GM10248 (cell line): ENCODE measurements at regions not wholly inside any gene's neighbourhood (a gene's known extent, or its start where the extent isn't known, plus 50 kb on each side); places are given as distances from the start of the nearest gene placed in this dataset.
"Not testable (repeated sequence)": the region's sequence is repeated elsewhere in the genome, so short reads cannot be mapped to it uniquely, and the experiment has no call there.

Experiments
- CTCF ChIA-PET: fragments of 300-600 bp; sonication (Branson Sonifier 250); formaldehyde crosslinking; extraction: SDS; loops from one replicate; lab custom pipeline; 2021; ENCODE audit warnings: antibody characterized with exemption; lab: Yijun Ruan, JAX
- POLR2A ChIA-PET: fragments of 350-650 bp; sonication (Branson Sonifier 250); formaldehyde crosslinking; extraction: SDS; loops from one replicate; lab custom pipeline; 2020; ENCODE audit warnings: antibody characterized with exemption; lab: Yijun Ruan, JAX
- DNase-seq: peaks from one replicate; pipeline ENCODE4 v3.0.0; 2012; ENCODE audit errors: extremely low spot score
- TF ChIP-seq, protein P1 (sequence below): IDR thresholded peaks from 2 replicates; pipeline ENCODE4 v1.5.1; 2012; ENCODE audit warnings: mild to moderate bottlenecking, low read depth; ENCODE audit errors: extremely low read depth, missing control alignments, control extremely low read depth

- POLR2A ChIA-PET = no interaction called here
- DNase-seq = no peak
- CTCF ChIA-PET = no interaction called here
- TF ChIP-seq, protein P1, sequence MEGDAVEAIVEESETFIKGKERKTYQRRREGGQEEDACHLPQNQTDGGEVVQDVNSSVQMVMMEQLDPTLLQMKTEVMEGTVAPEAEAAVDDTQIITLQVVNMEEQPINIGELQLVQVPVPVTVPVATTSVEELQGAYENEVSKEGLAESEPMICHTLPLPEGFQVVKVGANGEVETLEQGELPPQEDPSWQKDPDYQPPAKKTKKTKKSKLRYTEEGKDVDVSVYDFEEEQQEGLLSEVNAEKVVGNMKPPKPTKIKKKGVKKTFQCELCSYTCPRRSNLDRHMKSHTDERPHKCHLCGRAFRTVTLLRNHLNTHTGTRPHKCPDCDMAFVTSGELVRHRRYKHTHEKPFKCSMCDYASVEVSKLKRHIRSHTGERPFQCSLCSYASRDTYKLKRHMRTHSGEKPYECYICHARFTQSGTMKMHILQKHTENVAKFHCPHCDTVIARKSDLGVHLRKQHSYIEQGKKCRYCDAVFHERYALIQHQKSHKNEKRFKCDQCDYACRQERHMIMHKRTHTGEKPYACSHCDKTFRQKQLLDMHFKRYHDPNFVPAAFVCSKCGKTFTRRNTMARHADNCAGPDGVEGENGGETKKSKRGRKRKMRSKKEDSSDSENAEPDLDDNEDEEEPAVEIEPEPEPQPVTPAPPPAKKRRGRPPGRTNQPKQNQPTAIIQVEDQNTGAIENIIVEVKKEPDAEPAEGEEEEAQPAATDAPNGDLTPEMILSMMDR = no peak
Measured at GRCh38 chr14:44403193-44403592, 103.9 kb downstream of the FSCB start.

DNA sequence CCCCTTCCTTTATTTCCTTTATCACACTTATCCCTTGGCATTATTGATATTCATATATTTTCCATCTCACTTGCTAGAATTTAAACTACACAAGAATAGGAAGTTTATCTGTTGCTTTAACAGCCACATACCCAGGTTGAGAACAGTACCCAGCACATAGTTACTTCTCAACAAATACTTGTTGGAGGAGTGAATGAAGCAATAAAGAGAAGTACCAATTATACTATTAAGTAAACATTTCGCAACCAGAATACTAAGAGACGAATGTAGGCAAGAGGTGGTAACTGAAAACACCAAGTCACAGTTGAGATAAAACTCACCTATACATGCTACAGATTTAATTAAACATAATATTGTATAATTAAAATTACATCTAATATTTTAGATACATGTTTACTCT lies 110.9 kb downstream of the FSCB start:
- TF ChIP-seq, protein P1 = no peak
- no peak for DNase-seq
- POLR2A ChIA-PET = no interaction called here
- CTCF ChIA-PET = no interaction called here

DNA sequence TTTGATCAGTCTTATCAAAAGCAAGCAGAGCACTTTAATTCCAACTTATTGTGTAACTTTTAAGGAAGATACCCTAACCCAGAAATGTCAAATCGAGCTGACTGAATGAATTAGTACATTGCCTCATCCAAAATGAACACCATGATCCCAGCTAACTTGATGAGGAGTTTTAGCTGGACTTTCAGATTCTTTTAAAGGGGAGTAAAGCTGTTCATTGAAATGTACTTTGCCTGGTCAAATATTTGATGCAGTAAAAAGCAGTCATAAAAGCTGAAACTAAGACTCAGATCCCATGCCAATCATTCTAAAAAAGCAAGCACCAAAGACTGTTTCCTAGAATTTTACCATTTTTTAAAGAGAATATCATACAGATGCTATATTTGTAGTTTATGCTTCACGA lies 114.1 kb downstream of the FSCB start:
- TF ChIP-seq, protein P1 = no peak
- no peak for DNase-seq
- POLR2A ChIA-PET = no interaction called here
- CTCF ChIA-PET = no interaction called here

DNA sequence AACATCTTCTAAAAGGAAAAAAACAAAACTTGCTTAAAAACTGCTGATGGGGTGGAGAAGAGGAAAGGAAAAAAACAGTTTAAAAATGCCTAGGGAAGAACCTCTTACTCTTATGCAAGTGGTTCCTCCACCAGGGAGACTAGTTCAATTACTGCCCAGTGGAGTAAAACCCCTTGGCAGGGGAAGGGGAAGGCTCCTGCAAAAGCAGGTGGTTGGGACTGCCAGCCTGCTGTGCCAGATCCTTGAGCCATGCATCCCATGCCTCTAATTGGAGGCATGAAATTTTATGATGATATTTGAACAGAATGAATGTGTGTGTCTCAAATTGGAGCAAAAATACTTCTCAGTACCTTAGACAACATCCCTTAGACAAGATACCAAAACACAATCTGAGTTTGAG lies 118.8 kb downstream of the FSCB start:
- ChIA-PET CTCF (no interaction called here), POLR2A (no interaction called here)
- TF ChIP-seq, protein P1 = no peak
- no peak for DNase-seq

DNA sequence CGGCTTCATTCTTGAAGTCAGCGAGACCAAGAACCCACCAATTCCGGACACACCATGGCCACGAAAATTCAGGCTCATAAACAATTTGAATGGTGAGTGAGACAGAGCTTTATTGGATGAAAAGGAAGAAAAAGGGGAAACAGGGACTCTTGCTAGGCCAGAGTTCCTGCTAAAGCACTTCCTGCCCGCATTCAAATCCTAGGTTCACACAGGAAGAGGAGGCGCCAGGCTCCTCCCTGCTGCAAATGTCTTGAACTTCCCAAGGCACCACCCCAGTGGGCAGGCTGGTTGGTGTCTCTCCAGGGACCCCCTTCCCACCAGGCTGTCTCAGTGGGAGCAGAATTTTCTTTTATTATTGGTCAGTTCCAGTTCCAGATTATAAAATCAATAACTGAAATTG lies 121.2 kb downstream of the FSCB start:
- ChIA-PET CTCF (no interaction called here), POLR2A (no interaction called here)
- TF ChIP-seq, protein P1 = no peak
- no peak for DNase-seq

- CTCF ChIA-PET, DNase-seq, POLR2A ChIA-PET: not testable (repeated sequence)
Measured at GRCh38 chr14:44385296-44385695, 121.8 kb downstream of the FSCB start.

- CTCF ChIA-PET, DNase-seq, POLR2A ChIA-PET: not testable (repeated sequence)
Measured at GRCh38 chr14:44384601-44385293, 122.3 kb downstream of the FSCB start.

- no peak for DNase-seq
- POLR2A ChIA-PET = no interaction called here
- CTCF ChIA-PET = no interaction called here
- TF ChIP-seq, protein P1 = no peak
Measured at GRCh38 chr14:44384093-44384492, 123.0 kb downstream of the FSCB start.
